ENCODE measurements at regions not wholly inside any gene's neighbourhood (a gene's known extent, or its start where the extent isn't known, plus 50 kb on each side); places are given as distances from the start of the nearest gene placed in this dataset.

DNA sequence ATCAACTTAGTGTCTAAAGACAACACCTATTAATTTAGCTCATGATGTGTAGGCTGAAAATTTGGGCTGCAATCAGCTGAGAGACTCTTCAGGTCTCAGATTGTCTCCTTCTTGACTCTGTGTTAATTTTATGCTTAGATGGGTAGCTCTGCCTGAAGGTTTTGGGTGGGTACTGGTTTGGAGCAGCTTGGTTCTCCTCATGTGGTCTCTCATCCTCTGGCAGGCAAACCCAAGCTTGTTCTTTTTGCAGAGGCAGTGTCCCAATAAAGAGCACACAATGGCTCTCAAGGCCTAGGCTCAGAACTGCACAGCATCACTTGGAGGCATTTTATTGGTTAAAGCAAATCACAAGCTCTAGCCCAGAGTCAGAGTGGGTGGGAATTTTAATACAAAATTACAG, 280.6 kb downstream of the BTBD3 start:
- ATAC-seq (ENCODE audit: low read depth), result no peak
- H3K27ac Mint-ChIP-seq, result no peak overlapping the region
- no peaks in the 10 kb centered on the region for H3K36me3 Mint-ChIP-seq
- no peaks in the 10 kb centered on the region for H3K4me1 Mint-ChIP-seq
- no peaks in the 10 kb centered on the region for H3K27me3 Mint-ChIP-seq
- no peak for DNase-seq (ENCODE audit: low spot score in 2 of 2)
- H3K9me3 Mint-ChIP-seq, result peaks cover 7% of the 10 kb centered on the region
- no peak overlapping the region for H3K4me3 Mint-ChIP-seq

- no peaks in the 10 kb centered on the region for H3K27me3 Mint-ChIP-seq
- no peaks in the 10 kb centered on the region for H3K36me3 Mint-ChIP-seq
Observed at GRCh38 chr20:12199703-12200102, 282.0 kb downstream of the BTBD3 start.

GRCh38 chr20:12201289-12201991, 283.7 kb downstream of the BTBD3 start:
- ATAC-seq (ENCODE audit: low read depth), result no peak
- no peak for DNase-seq (ENCODE audit: low spot score in 2 of 2)
- Mint-ChIP-seq H3K9me3 (peaks cover 9% of the 10 kb centered on the region), H3K36me3 (no peaks in the 10 kb centered on the region), H3K27me3 (no peaks in the 10 kb centered on the region), H3K4me3 (no peak overlapping the region), H3K4me1 (no peaks in the 10 kb centered on the region), H3K27ac (no peak overlapping the region)

More at GRCh38 chr20:12199703-12200102, 282.0 kb downstream of the BTBD3 start:
- DNase-seq (ENCODE audit: low spot score in 2 of 2) (no peak), ATAC-seq (ENCODE audit: low read depth) (no peak)
- Mint-ChIP-seq H3K9me3 (peaks cover 7% of the 10 kb centered on the region), H3K27ac (no peak overlapping the region), H3K4me1 (no peaks in the 10 kb centered on the region), H3K4me3 (no peak overlapping the region)

- DNase-seq (ENCODE audit: low spot score in 2 of 2) (no peak), ATAC-seq (ENCODE audit: low read depth) (no peak)
- H3K27me3 Mint-ChIP-seq, result no peaks in the 10 kb centered on the region
Observed at GRCh38 chr20:12203399-12203798, 285.7 kb downstream of the BTBD3 start.

DNA sequence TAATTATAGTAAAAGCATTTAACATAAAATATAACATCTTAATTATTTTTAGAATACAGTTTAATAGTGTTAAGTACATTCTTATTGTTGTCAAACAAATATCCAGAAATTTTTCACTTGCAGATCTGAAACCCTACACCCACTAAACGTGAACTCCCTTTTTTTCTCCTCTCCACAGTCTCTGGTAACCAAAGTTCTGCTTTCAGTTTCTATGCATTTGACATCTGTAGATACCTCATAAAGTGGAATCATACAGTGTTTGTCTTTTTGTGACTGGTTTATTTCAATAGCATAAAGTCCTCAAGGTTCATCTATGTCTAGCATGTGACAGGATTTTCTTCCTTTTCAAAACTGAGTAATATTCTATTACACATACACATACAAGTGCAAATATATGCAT, 286.3 kb downstream of the BTBD3 start:
- no peak for DNase-seq (ENCODE audit: low spot score in 2 of 2)

More at GRCh38 chr20:12203399-12203798, 285.7 kb downstream of the BTBD3 start:
- Mint-ChIP-seq H3K27ac (no peak overlapping the region), H3K4me1 (no peaks in the 10 kb centered on the region), H3K36me3 (no peaks in the 10 kb centered on the region), H3K9me3 (peaks cover 9% of the 10 kb centered on the region), H3K4me3 (no peak overlapping the region)

GRCh38 chr20:12207875-12208274, 290.2 kb downstream of the BTBD3 start:
- no peak for DNase-seq (ENCODE audit: low spot score in 2 of 2)
- H3K4me1 Mint-ChIP-seq, result no peaks in the 10 kb centered on the region
- no peaks in the 10 kb centered on the region for H3K36me3 Mint-ChIP-seq
- ATAC-seq (ENCODE audit: low read depth), result no peak
- H3K27ac Mint-ChIP-seq, result no peak overlapping the region
- no peak overlapping the region for H3K4me3 Mint-ChIP-seq
- peaks cover 2% of the 10 kb centered on the region for H3K9me3 Mint-ChIP-seq
- H3K27me3 Mint-ChIP-seq, result no peaks in the 10 kb centered on the region

More for the DNA sequence above, 286.3 kb downstream of the BTBD3 start:
- peaks cover 4% of the 10 kb centered on the region for H3K9me3 Mint-ChIP-seq
- H3K36me3 Mint-ChIP-seq, result no peaks in the 10 kb centered on the region
- H3K27ac Mint-ChIP-seq, result no peak overlapping the region
- H3K4me3 Mint-ChIP-seq, result no peak overlapping the region
- H3K4me1 Mint-ChIP-seq, result no peaks in the 10 kb centered on the region
- ATAC-seq (ENCODE audit: low read depth), result no peak
- H3K27me3 Mint-ChIP-seq, result no peaks in the 10 kb centered on the region

DNA sequence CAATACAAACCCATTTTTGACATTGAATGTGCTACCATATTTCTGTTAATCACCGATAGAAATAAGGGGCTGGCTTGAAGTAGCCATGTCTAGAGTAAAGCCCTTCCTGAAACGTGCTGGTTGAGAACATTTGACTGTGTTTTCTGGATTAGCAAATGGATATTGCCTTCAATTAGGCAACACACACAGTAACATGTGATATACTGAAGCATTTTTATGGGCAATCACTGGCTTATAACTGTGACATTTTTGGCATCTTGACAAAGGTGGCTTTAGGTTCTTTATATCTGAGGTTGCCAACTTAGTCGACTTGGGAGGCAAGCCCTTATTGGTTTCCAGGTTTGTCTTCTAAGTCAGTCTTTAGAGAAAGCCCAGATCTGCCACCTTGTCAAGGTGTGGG, 292.9 kb downstream of the BTBD3 start:
- no peaks in the 10 kb centered on the region for H3K9me3 Mint-ChIP-seq
- H3K27me3 Mint-ChIP-seq, result no peaks in the 10 kb centered on the region
- no peaks in the 10 kb centered on the region for H3K4me1 Mint-ChIP-seq
- no peak overlapping the region for H3K4me3 Mint-ChIP-seq
- no peak for DNase-seq (ENCODE audit: low spot score in 2 of 2)
- H3K27ac Mint-ChIP-seq, result no peak overlapping the region
- H3K36me3 Mint-ChIP-seq, result no peaks in the 10 kb centered on the region
- no peak for ATAC-seq (ENCODE audit: low read depth)

DNA sequence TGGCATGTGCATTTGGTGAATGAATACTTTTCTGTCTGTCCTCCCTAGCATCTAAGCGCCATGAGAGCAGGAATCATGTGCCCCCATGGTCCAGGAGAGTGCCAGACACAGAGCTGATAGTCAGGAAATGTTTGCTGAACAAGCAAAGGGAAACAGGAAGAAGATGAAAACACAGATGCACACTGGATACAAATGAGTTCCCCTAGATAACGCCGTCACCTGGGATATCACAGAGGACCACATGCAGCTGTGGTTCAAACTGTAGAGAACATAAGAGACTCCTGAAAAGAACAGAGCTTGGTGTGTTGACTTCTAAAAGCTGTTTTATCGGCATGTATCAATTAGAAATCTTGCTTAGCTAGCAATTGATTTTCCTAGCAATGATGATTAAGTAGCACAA, 293.7 kb downstream of the BTBD3 start:
- Mint-ChIP-seq H3K36me3 (no peaks in the 10 kb centered on the region), H3K4me1 (no peaks in the 10 kb centered on the region), H3K27ac (no peak overlapping the region), H3K4me3 (no peak overlapping the region), H3K9me3 (no peaks in the 10 kb centered on the region), H3K27me3 (no peaks in the 10 kb centered on the region)
- no peak for DNase-seq (ENCODE audit: low spot score in 2 of 2)
- no peak for ATAC-seq (ENCODE audit: low read depth)

DNA sequence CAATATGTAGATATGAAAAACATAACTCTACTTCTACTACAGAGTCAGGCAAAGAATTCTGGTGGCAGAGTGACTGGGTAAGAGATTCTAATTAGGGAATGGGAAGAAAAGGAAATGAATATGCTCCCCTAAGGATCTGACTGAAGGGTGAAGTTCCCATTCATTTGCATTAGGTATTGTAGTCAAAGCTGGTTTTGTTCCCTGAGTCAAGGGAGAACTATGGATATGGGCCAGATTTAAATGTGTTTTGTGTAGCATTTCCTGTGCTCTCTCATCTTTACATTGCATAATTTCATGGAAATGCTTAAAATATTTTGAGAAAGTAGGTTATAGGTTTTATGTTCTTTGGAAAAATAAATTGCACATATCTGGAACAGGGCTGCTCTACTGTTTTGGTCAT, 299.7 kb downstream of the BTBD3 start:
- Mint-ChIP-seq H3K36me3 (no peaks in the 10 kb centered on the region), H3K4me1 (no peaks in the 10 kb centered on the region), H3K4me3 (no peak overlapping the region), H3K27me3 (no peaks in the 10 kb centered on the region), H3K27ac (no peak overlapping the region), H3K9me3 (peaks cover 3% of the 10 kb centered on the region)
- DNase-seq (ENCODE audit: low spot score in 2 of 2) (no peak), ATAC-seq (ENCODE audit: low read depth) (no peak)

GRCh38 chr20:12219798-12220197, 302.1 kb downstream of the BTBD3 start:
- H3K27me3 Mint-ChIP-seq, result no peaks in the 10 kb centered on the region
- H3K4me3 Mint-ChIP-seq, result no peak overlapping the region
- ATAC-seq (ENCODE audit: low read depth) (no peak), DNase-seq (ENCODE audit: low spot score in 2 of 2) (no peak)
- H3K36me3 Mint-ChIP-seq, result no peaks in the 10 kb centered on the region
- H3K4me1 Mint-ChIP-seq, result no peaks in the 10 kb centered on the region
- H3K9me3 Mint-ChIP-seq, result peaks cover 3% of the 10 kb centered on the region
- H3K27ac Mint-ChIP-seq, result no peak overlapping the region

DNA sequence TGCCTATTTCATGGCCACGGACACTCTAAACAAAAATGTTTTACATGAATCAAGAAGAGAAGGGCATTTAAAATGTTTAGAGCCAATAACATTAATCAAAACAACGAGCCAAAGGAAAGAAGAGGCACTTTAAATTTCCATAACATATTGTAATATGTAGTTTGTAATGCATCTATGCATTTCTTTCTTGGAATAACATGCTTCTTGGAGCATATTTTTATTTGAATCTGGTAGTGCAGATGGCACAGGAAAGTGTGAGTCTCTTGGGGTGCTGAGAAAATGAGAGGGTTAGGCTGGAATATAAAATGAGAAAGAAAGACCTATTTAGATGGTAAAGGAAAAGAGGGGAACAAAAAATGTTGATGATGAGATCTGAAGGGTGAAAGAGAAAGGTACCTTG, 305.4 kb downstream of the BTBD3 start:
- ATAC-seq (ENCODE audit: low read depth), result no peak
- Mint-ChIP-seq H3K4me3 (no peak overlapping the region), H3K9me3 (peaks cover 3% of the 10 kb centered on the region), H3K27ac (no peak overlapping the region), H3K4me1 (no peaks in the 10 kb centered on the region), H3K36me3 (no peaks in the 10 kb centered on the region), H3K27me3 (no peaks in the 10 kb centered on the region)
- DNase-seq (ENCODE audit: low spot score in 2 of 2), result no peak

DNA sequence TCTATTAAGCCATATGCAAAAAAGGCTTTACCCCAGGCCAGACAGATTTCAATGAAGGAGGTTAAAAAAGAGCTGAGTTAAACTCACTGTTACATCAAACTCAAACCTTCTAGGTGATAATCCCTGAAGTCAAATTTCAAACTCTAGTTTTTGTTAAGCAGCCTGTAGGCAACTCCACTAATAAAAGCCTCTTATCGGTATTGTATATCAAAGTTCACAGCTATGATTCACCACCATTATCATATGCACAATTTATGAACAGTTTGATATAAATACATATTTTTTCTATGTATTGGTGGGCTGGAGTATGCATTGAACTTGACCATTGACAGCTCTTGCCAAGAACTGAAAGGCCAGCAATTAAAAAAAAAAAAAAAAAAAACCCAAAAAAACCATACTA, 308.2 kb downstream of the BTBD3 start:
- DNase-seq (ENCODE audit: low spot score in 2 of 2), result no peak

GRCh38 chr20:12229891-12230290, 312.2 kb downstream of the BTBD3 start:
- no peak for DNase-seq (ENCODE audit: low spot score in 2 of 2)
- H3K36me3 Mint-ChIP-seq, result no peaks in the 10 kb centered on the region
- no peak overlapping the region for H3K27ac Mint-ChIP-seq
- H3K27me3 Mint-ChIP-seq, result no peaks in the 10 kb centered on the region
- H3K4me3 Mint-ChIP-seq, result no peak overlapping the region
- H3K9me3 Mint-ChIP-seq, result peaks cover 2% of the 10 kb centered on the region
- ATAC-seq (ENCODE audit: low read depth), result no peak
- no peaks in the 10 kb centered on the region for H3K4me1 Mint-ChIP-seq

More for the DNA sequence above, 308.2 kb downstream of the BTBD3 start:
- Mint-ChIP-seq H3K9me3 (peaks cover 3% of the 10 kb centered on the region), H3K27ac (no peak overlapping the region), H3K36me3 (no peaks in the 10 kb centered on the region), H3K4me3 (no peak overlapping the region), H3K4me1 (no peaks in the 10 kb centered on the region), H3K27me3 (no peaks in the 10 kb centered on the region)
- ATAC-seq (ENCODE audit: low read depth), result no peak

- no peaks in the 10 kb centered on the region for H3K4me1 Mint-ChIP-seq
- no peaks in the 10 kb centered on the region for H3K36me3 Mint-ChIP-seq
- peaks cover 2% of the 10 kb centered on the region for H3K27me3 Mint-ChIP-seq
- H3K9me3 Mint-ChIP-seq, result peaks cover 1% of the 10 kb centered on the region
- DNase-seq (ENCODE audit: low spot score in 2 of 2) (no peak), ATAC-seq (ENCODE audit: low read depth) (no peak)
- H3K27ac Mint-ChIP-seq, result no peak overlapping the region
- no peak overlapping the region for H3K4me3 Mint-ChIP-seq
Observed at GRCh38 chr20:12237772-12238171, 320.1 kb downstream of the BTBD3 start.

DNA sequence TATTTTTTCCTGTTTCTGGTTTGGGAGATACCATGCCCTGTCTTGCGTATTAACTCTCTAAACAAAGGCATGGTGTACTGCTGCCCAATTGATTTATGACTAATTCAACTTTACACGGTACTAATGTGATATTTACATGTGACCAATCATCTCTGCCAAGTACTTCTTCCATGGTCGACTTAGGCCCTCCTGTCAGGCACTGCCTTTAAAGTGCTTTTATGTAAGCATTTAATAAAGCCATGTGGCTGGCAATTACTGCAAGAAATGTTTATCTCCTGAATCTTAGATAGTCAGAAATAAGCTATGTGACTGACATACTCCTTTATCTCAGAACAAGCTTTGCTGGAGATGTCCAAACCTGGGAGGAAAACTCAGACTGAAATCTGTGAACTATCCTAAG, 323.4 kb downstream of the BTBD3 start:
- H3K4me3 Mint-ChIP-seq, result no peak overlapping the region
- H3K36me3 Mint-ChIP-seq, result no peaks in the 10 kb centered on the region
- DNase-seq (ENCODE audit: low spot score in 2 of 2) (no peak), ATAC-seq (ENCODE audit: low read depth) (no peak)
- H3K27ac Mint-ChIP-seq, result no peak overlapping the region
- peaks cover 2% of the 10 kb centered on the region for H3K27me3 Mint-ChIP-seq
- no peaks in the 10 kb centered on the region for H3K4me1 Mint-ChIP-seq
- H3K9me3 Mint-ChIP-seq, result peaks cover 4% of the 10 kb centered on the region

Measured in memory B cell (primary cell).